ENCODE measurements at regions not wholly inside any gene's neighbourhood (a gene's known extent, or its start where the extent isn't known, plus 50 kb on each side); places are given as distances from the start of the nearest gene placed in this dataset.
A peak's percentile ranks its signal among the peaks of the same experiment; 100 is the strongest.

DNA sequence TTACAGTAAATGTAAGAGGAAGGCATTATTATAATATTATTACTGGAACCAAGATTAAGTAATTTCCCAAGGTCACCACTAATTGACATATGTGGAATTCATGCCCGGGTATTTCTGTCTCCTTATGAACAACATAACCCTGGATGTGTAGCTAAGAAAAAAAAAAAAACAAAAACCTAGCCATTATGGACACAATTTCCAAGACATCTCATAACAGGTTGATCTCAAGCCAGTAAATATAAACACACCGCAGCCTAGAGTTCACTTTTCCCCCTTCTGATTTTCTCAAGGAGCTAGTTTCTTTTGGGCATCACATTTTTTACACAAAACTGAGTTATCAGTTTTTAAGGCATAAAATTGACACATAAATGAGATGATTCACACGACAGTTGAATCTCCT, 306.5 kb upstream of the RSPO3 start:
- Histone ChIP-seq H2AK9ac (replicated peaks; ENCODE audit: low read depth, low read length, poor library complexity) (no peak overlapping the region), H2AK5ac (ENCODE audit: low read depth, low read length) (no peak overlapping the region), H2AFZ (replicated peaks; ENCODE audit: low read length, poor library complexity) (no peak overlapping the region), H3K23ac (ENCODE audit: low read depth, low read length) (no peak overlapping the region), H2BK5ac (ENCODE audit: low read depth, low read length, poor library complexity, severe bottlenecking) (no peak overlapping the region), H3K9me1 (ENCODE audit: insufficient read depth, low read length) (no peaks in the 10 kb centered on the region), H3K36me3 (ENCODE audit: control insufficient read depth, insufficient read depth, low read length) (no peaks in the 10 kb centered on the region), H4K8ac (ENCODE audit: low read depth in 2 of 2, low read length in 2 of 2) (no peak overlapping the region), H3K18ac (ENCODE audit: low read depth, low read length) (no peak overlapping the region; the same call in 1 of the 2 replicates), H3K27me3 (ENCODE audit: control insufficient read depth, insufficient read depth, low read length) (no peaks in the 10 kb centered on the region), H4K5ac (ENCODE audit: low read depth, low read length) (no peak overlapping the region), H3K79me1 (ENCODE audit: low read depth in 1 of 2, low read length in 2 of 2) (no peaks in the 10 kb centered on the region), H2BK15ac (ENCODE audit: low read depth, low read length) (no peak overlapping the region), H3K9me3 (ENCODE audit: control insufficient read depth, insufficient read depth, low read length) (no peaks in the 10 kb centered on the region), H3K9ac (ENCODE audit: low read depth, low read length) (no peak overlapping the region), H3K14ac (replicated peaks; ENCODE audit: low read depth, low read length) (no peak overlapping the region), H3K4ac (ENCODE audit: low read depth, low read length) (no peak overlapping the region), H2BK20ac (ENCODE audit: low read depth, low read length) (no peak overlapping the region), H4K91ac (ENCODE audit: insufficient read depth, low read depth, low read length) (no peak overlapping the region), H3K4me3 (ENCODE audit: insufficient read depth, low read depth, low read length) (no peak overlapping the region), H4K20me1 (ENCODE audit: insufficient read depth, low read length) (no peaks in the 10 kb centered on the region), H3K4me1 (ENCODE audit: control insufficient read depth, insufficient read depth, low read length) (no peaks in the 10 kb centered on the region; the same call in 1 of the 2 replicates), H3K27ac (ENCODE audit: insufficient read depth, low read length) (no peak overlapping the region), H3K56ac (ENCODE audit: extremely low read depth, insufficient read depth, low read length) (no peak overlapping the region), H2BK120ac (ENCODE audit: low read depth, low read length) (no peak overlapping the region), H3K4me2 (ENCODE audit: low read depth, low read length) (peak overlapping the region; percentile 62; the same call in 1 of the 2 replicates)
- DNase-seq: no peak
- no peak for TF ChIP-seq NFE2L2 (IDR thresholded peaks at IDR 0.05; ENCODE audit: low read depth, low read length)
- no peak for TF ChIP-seq RAD21 (IDR thresholded peaks at IDR 0.05; ENCODE audit: low read length)
- TF ChIP-seq BHLHE40 (IDR thresholded peaks at IDR 0.05; ENCODE audit: low read depth, low read length): no peak
- TF ChIP-seq, protein P1, sequence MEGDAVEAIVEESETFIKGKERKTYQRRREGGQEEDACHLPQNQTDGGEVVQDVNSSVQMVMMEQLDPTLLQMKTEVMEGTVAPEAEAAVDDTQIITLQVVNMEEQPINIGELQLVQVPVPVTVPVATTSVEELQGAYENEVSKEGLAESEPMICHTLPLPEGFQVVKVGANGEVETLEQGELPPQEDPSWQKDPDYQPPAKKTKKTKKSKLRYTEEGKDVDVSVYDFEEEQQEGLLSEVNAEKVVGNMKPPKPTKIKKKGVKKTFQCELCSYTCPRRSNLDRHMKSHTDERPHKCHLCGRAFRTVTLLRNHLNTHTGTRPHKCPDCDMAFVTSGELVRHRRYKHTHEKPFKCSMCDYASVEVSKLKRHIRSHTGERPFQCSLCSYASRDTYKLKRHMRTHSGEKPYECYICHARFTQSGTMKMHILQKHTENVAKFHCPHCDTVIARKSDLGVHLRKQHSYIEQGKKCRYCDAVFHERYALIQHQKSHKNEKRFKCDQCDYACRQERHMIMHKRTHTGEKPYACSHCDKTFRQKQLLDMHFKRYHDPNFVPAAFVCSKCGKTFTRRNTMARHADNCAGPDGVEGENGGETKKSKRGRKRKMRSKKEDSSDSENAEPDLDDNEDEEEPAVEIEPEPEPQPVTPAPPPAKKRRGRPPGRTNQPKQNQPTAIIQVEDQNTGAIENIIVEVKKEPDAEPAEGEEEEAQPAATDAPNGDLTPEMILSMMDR (conservative IDR thresholded peaks at IDR 0.05; ENCODE audit: low read depth, low read length): no peak
- no peak for TF ChIP-seq CHD1 (IDR thresholded peaks at IDR 0.05; ENCODE audit: low read depth, low read length)
- TF ChIP-seq, protein P2, sequence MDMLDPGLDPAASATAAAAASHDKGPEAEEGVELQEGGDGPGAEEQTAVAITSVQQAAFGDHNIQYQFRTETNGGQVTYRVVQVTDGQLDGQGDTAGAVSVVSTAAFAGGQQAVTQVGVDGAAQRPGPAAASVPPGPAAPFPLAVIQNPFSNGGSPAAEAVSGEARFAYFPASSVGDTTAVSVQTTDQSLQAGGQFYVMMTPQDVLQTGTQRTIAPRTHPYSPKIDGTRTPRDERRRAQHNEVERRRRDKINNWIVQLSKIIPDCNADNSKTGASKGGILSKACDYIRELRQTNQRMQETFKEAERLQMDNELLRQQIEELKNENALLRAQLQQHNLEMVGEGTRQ (IDR thresholded peaks at IDR 0.05; ENCODE audit: low read depth, low read length): no peak
- no peak for TF ChIP-seq RFX5 (IDR thresholded peaks at IDR 0.05; ENCODE audit: low read depth, low read length)
- TF ChIP-seq POLR2A (IDR thresholded peaks at IDR 0.05; ENCODE audit: low read depth, low read length): no peak
- no peak for TF ChIP-seq RCOR1 (IDR thresholded peaks at IDR 0.05; ENCODE audit: insufficient replicate concordance, low read length)
- TF ChIP-seq MAFK (IDR thresholded peaks at IDR 0.05; ENCODE audit: low read depth, low read length): no peak
- TF ChIP-seq MAZ (IDR thresholded peaks at IDR 0.05; ENCODE audit: borderline replicate concordance, low read depth, low read length): no peak
- no peak for TF ChIP-seq FOS (IDR thresholded peaks at IDR 0.05; ENCODE audit: low read depth, low read length)
- TF ChIP-seq, protein P3, sequence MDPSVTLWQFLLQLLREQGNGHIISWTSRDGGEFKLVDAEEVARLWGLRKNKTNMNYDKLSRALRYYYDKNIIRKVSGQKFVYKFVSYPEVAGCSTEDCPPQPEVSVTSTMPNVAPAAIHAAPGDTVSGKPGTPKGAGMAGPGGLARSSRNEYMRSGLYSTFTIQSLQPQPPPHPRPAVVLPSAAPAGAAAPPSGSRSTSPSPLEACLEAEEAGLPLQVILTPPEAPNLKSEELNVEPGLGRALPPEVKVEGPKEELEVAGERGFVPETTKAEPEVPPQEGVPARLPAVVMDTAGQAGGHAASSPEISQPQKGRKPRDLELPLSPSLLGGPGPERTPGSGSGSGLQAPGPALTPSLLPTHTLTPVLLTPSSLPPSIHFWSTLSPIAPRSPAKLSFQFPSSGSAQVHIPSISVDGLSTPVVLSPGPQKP (IDR thresholded peaks at IDR 0.05; ENCODE audit: borderline replicate concordance, low read depth, low read length): no peak
- no peak for TF ChIP-seq CEBPB (IDR thresholded peaks at IDR 0.05; ENCODE audit: low read depth, low read length)
- ChIA-PET CTCF (no interaction called here), POLR2A (ENCODE audit: unreplicated experiment) (no interaction called here)
- BruUV-seq (replicated peaks): no TSS peak
- dilution Hi-C loops (cut with HindIII; ENCODE audit: low sequenced_read_pairs, unreplicated experiment) (no loop called here), intact Hi-C loops (cut with micrococcal nuclease) (no loop called here), in situ Hi-C loops (cut with MboI; ENCODE audit: low sequenced_read_pairs) (no loop called here)
- WGBS, 2 experiments (ENCODE audit: extremely low coverage in 2 of 2, insufficient read length in 1 of 2): no CpG with 5 or more reads among the region's 3 CpGs
- no peak for ATAC-seq (ENCODE audit: low read depth)
